Spleen (tissue), 11 donors: ENCODE measurements at regions not wholly inside any gene's neighbourhood (a gene's known extent, or its start where the extent isn't known, plus 50 kb on each side); places are given as distances from the start of the nearest gene placed in this dataset.

Experiments used
- DNase-seq: peaks from one replicate; pipeline ENCODE4 v3.0.0-alpha.2; 2020
- H3K27ac ChIP-seq, 8 donors: fragments of 200-600 bp; sonication (generic) in 7 of 8; 1 replicate in 4 of 8; 2 replicates in 4 of 8; pipeline versions ENCODE4 v1.5.0 to v1.8.0; 2016 to 2021; ENCODE audit warnings: inconsistent platforms in 4 of 8, mild to moderate bottlenecking in 4 of 8, moderate library complexity in 1 of 8
- H3K27me3 ChIP-seq, 7 donors: fragments of 200-600 bp; sonication (generic) in 6 of 7; replicated peaks in 1 of 7; 1 replicate in 4 of 7; 2 replicates in 3 of 7; pipeline versions ENCODE4 v1.5.0 to v1.8.0; 2016 to 2021; ENCODE audit warnings: inconsistent platforms in 3 of 7, mild to moderate bottlenecking in 1 of 7
- H3K36me3 ChIP-seq, 6 donors: fragments of 200-600 bp; sonication (generic) in 5 of 6; 1 replicate in 4 of 6; 2 replicates in 2 of 6; pipeline versions ENCODE4 v1.5.0 to v1.8.0; 2016 to 2021; ENCODE audit warnings: inconsistent platforms in 2 of 6
- H3K4me1 ChIP-seq, 6 donors: fragments of 200-600 bp; sonication (generic) in 5 of 6; 1 replicate in 3 of 6; 2 replicates in 3 of 6; pipeline versions ENCODE4 v1.5.0 to v1.8.0; 2016 to 2021; ENCODE audit warnings: inconsistent platforms in 3 of 6
- H3K4me3 ChIP-seq, 8 donors: fragments of 200-600 bp; sonication (generic) in 7 of 8; 1 replicate in 4 of 8; 2 replicates in 4 of 8; pipeline versions ENCODE4 v1.5.0 to v1.8.0; 2016 to 2021; ENCODE audit warnings: inconsistent platforms in 4 of 8, mild to moderate bottlenecking in 4 of 8, moderate library complexity in 2 of 8
- H3K9me3 ChIP-seq, 8 donors: fragments of 200-600 bp; sonication (generic) in 7 of 8; 1 replicate in 4 of 8; 2 replicates in 4 of 8; pipeline versions ENCODE4 v1.5.0 to v1.8.0; 2016 to 2021; ENCODE audit warnings: inconsistent platforms in 4 of 8
- POLR2A ChIP-seq, 3 donors: fragments of 450-650 bp; IDR thresholded peaks; one replicate each; pipeline ENCODE4 v1.5.1; 2017; ENCODE audit warnings: antibody characterized with exemption in 3 of 3, mild to moderate bottlenecking in 1 of 3
- POLR2AphosphoS5 ChIP-seq, 3 donors: sonication (generic); formaldehyde crosslinking; IDR thresholded peaks; one replicate each; pipeline ENCODE4 v1.5.1; 2017; ENCODE audit warnings: antibody characterized with exemption in 3 of 3
- WGBS, 5 donors: extraction: QIAGEN DNeasy Blood & Tissue Kit in 3 of 5; methylation state at CpG; one replicate each; pipeline versions ENCODE4 v1.1.5 to v1.1.7; 2013 to 2018; 5-methylcytosine and 5-hydroxymethylcytosine counted together
- intact Hi-C: fragments of 100-400 bp; cut with DNase I; formaldehyde crosslinking; loops from one replicate; pipeline ENCODE4 v1.15.0; 2023; ENCODE audit warnings: low total_unique reads
- TF ChIP-seq, protein P1 (sequence below), 11 experiments: fragments of 200-600 bp in 7 of 11; fragments of 450-650 bp in 4 of 11; sonication (generic) in 4 of 11; IDR thresholded peaks in 8 of 11; conservative IDR thresholded peaks in 3 of 11; 1 replicate in 7 of 11; 2 replicates in 4 of 11; pipeline versions ENCODE4 v1.4.0 to v1.8.0; 2016 to 2021; ENCODE audit warnings: antibody characterized with exemption in 11 of 11, inconsistent platforms in 4 of 11, mild to moderate bottlenecking in 1 of 11
- donor health status: healthy with polysubstance abuse.
- donor health status: DM: no; HTN: no; CAD: no; lungs with moderate emphysema.
- donor health status: DM: no; HTN: no; CAD: no.
- donor health status: Bipolar disorder and iron deficiency.
- donor health status: healthy.
- donor health status: DM: no; HTN: no; CAD: no.
- donor health status: DM: yes; HTN: yes; CAD: no.

DNA sequence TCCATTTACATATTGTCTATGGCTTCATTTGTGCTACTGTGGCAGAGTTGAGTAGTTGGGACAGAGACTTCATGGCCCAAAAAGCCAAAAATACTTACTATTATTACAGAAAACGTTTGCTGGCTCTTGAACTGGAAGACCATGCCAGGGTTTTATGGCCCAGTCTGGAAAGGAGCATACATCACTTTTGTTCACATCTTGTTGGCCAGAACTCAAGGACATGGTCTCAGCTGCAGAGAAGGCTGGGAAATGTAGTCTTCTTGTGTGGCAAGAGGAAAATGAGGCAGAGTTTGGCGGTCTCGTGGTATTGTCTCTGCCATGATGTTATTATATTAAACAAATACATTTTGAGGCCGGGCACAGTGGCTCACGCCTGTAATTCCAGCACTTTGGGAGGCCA, 509.6 kb downstream of the MED13L start:
- TF ChIP-seq POLR2AphosphoS5 (IDR thresholded peaks at IDR 0.05) (no peak), POLR2A (IDR thresholded peaks at IDR 0.05) (no peak)
- TF ChIP-seq, protein P1, sequence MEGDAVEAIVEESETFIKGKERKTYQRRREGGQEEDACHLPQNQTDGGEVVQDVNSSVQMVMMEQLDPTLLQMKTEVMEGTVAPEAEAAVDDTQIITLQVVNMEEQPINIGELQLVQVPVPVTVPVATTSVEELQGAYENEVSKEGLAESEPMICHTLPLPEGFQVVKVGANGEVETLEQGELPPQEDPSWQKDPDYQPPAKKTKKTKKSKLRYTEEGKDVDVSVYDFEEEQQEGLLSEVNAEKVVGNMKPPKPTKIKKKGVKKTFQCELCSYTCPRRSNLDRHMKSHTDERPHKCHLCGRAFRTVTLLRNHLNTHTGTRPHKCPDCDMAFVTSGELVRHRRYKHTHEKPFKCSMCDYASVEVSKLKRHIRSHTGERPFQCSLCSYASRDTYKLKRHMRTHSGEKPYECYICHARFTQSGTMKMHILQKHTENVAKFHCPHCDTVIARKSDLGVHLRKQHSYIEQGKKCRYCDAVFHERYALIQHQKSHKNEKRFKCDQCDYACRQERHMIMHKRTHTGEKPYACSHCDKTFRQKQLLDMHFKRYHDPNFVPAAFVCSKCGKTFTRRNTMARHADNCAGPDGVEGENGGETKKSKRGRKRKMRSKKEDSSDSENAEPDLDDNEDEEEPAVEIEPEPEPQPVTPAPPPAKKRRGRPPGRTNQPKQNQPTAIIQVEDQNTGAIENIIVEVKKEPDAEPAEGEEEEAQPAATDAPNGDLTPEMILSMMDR (IDR thresholded peaks at IDR 0.05 in 8 of 11, conservative IDR thresholded peaks at IDR 0.05 in 3 of 11), result no peak
- no peak overlapping the region for H3K4me3 ChIP-seq
- H3K9me3 ChIP-seq, result no peaks in the 10 kb centered on the region
- H3K4me1 ChIP-seq, result no peaks in the 10 kb centered on the region
- 61 to 75% (median 73%) methylated on average over 5 of the region's 5 CpGs for WGBS, 5 donors
- H3K27ac ChIP-seq, result no peak overlapping the region
- H3K36me3 ChIP-seq, result no peaks in the 10 kb centered on the region
- H3K27me3 ChIP-seq, result peaks cover 0 to 3% (median 0%) of the 10 kb centered on the region in 7 donors
- intact Hi-C loops, result no loop called here
- no peak for DNase-seq

DNA sequence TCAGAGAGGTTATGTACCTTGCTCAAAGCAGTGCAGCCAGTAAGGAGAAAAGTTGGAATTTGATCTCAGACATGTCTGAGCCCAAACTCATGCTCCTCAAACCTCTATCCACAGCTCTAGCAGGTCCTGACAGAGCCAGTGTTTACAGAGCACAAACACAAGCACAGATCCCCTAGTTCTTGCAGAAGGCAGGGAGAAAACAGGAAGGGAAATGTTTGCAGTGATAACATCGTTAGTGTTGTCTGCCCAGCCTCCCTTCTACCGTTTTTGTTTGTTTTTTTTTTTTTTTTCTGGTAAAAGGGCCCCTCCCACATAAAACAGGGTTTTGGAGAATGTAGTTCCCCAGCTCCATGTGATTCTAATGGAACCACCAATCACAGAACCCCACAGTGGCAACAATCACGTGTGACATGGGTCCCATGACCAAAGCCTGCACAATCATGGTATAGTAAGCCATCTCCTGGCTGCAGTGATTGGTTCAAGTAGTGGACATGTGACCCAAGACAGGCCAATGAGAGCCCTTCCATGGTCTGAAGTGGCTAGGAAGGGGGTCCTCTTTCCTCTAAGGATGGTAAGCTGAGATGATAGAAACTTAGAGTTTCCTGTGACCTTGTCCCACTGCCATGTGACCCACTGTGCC, 513.4 kb downstream of the MED13L start:
- DNase-seq, result no peak
- Histone ChIP-seq H3K27ac (no peak overlapping the region), H3K36me3 (no peaks in the 10 kb centered on the region), H3K4me3 (no peak overlapping the region), H3K9me3 (no peaks in the 10 kb centered on the region), H3K4me1 (no peaks in the 10 kb centered on the region), H3K27me3 (peaks cover 0 to 19% (median 0%) of the 10 kb centered on the region in 7 donors)
- TF ChIP-seq POLR2A (IDR thresholded peaks at IDR 0.05), result no peak
- TF ChIP-seq POLR2AphosphoS5 (IDR thresholded peaks at IDR 0.05), result no peak
- TF ChIP-seq, protein P1 (IDR thresholded peaks at IDR 0.05 in 8 of 11, conservative IDR thresholded peaks at IDR 0.05 in 3 of 11), result no peak
- intact Hi-C loops, result no loop called here
- 13 to 40% (median 20%) methylated on average over 3 of the region's 3 CpGs for WGBS, 5 donors

DNA sequence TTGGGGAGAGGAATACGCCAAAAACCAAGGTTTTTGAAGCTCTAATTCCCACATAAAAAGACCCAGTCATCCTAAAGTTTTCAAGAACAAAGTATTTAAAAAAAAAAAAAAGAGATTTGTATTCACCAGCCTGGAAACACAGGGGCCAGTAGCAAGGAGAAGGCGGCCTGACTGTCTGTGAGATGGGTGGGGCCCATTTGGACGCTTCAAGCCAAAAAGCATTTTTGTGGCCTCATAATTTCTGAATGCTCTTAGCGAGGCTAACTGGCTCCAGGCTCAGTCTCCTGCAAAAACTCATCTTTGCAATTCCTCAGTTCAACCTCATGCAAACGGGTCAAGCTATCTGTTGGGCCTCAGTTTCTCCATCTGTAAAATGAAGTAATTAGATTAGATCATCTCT, 514.1 kb downstream of the MED13L start:
- Histone ChIP-seq H3K4me3 (no peak overlapping the region), H3K4me1 (no peaks in the 10 kb centered on the region), H3K27ac (no peak overlapping the region), H3K36me3 (no peaks in the 10 kb centered on the region), H3K27me3 (peaks cover 0 to 24% (median 0%) of the 10 kb centered on the region in 7 donors), H3K9me3 (no peaks in the 10 kb centered on the region)
- DNase-seq, result no peak
- TF ChIP-seq POLR2A (IDR thresholded peaks at IDR 0.05) (no peak), POLR2AphosphoS5 (IDR thresholded peaks at IDR 0.05) (no peak)
- TF ChIP-seq, protein P1 (IDR thresholded peaks at IDR 0.05 in 8 of 11, conservative IDR thresholded peaks at IDR 0.05 in 3 of 11), result no peak
- WGBS, 5 donors, result 71 to 85% (median 80%) methylated on average over 5 of the region's 5 CpGs
- intact Hi-C loops, result no loop called here

DNA sequence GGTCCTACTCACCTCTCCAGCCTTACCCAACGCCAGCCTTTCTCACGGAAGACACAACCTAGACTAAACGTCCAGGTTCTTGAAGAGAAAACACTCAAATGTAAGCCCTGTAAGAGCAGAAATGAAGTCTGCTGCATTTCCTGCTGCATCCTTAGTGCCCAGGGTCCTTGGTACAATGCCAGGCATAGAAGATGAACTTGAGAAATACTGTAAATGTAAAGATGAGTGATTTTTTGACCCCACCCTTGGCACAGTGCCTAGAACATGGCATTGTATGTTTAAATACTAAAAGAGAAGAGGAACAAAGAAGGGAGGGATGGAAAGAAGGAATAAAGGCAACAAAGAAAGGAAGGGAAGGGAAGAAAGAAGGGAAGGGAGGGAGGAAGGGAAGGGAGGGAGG, 514.6 kb downstream of the MED13L start:
- Histone ChIP-seq H3K27me3 (peaks cover 0 to 27% (median 0%) of the 10 kb centered on the region in 7 donors), H3K27ac (no peak overlapping the region), H3K4me1 (no peaks in the 10 kb centered on the region), H3K4me3 (no peak overlapping the region), H3K9me3 (no peaks in the 10 kb centered on the region), H3K36me3 (no peaks in the 10 kb centered on the region)
- no peak for DNase-seq
- intact Hi-C loops, result no loop called here
- WGBS, 5 donors, result 61 to 84% (median 76%) methylated on average over 3 of the region's 3 CpGs
- no peak for TF ChIP-seq POLR2AphosphoS5 (IDR thresholded peaks at IDR 0.05)
- TF ChIP-seq POLR2A (IDR thresholded peaks at IDR 0.05), result no peak
- TF ChIP-seq, protein P1 (IDR thresholded peaks at IDR 0.05 in 8 of 11, conservative IDR thresholded peaks at IDR 0.05 in 3 of 11), result no peak
